Stimulated activated CD4-positive, alpha-beta T cell treated with anti-CD3 and anti-CD28 coated beads, Interleukin-4, amount 100 ng/mL, for 4 hours (primary cell): ENCODE measurements at regions not wholly inside any gene's neighbourhood (a gene's known extent, or its start where the extent isn't known, plus 50 kb on each side); places are given as distances from the start of the nearest gene placed in this dataset.

Experiments
- DNase-seq, 2 experiments: peaks; one replicate each; pipeline ENCODE4 v3.0.0-alpha.2; 2020

GRCh38 chr16:86286991-86287663, 223.2 kb upstream of the FOXF1 start:
- no peak for DNase-seq

- DNase-seq, result no peak
These were observed 222.6 kb upstream of the FOXF1 start for GRCh38 chr16:86287664-86288201.

- DNase-seq, result no peak
These were observed 221.5 kb upstream of the FOXF1 start for GRCh38 chr16:86288716-86289294.

- DNase-seq, result no peak
These were observed 221.0 kb upstream of the FOXF1 start for GRCh38 chr16:86289304-86289703.

- DNase-seq, result no peak
These were observed 220.4 kb upstream of the FOXF1 start for GRCh38 chr16:86289907-86290306.

GRCh38 chr16:86291491-86291890, 218.8 kb upstream of the FOXF1 start:
- no peak for DNase-seq

- DNase-seq, result no peak
These were observed 218.1 kb upstream of the FOXF1 start for GRCh38 chr16:86292171-86292775.

GRCh38 chr16:86292942-86293341, 217.4 kb upstream of the FOXF1 start:
- DNase-seq, result no peak

GRCh38 chr16:86293906-86294305, 216.4 kb upstream of the FOXF1 start:
- DNase-seq, result no peak

GRCh38 chr16:86294535-86295196, 215.7 kb upstream of the FOXF1 start:
- no peak for DNase-seq

GRCh38 chr16:86296256-86296655, 214.1 kb upstream of the FOXF1 start:
- no peak for DNase-seq

- no peak for DNase-seq
These were observed 212.9 kb upstream of the FOXF1 start for GRCh38 chr16:86297391-86297790.

GRCh38 chr16:86297866-86298757, 212.2 kb upstream of the FOXF1 start:
- DNase-seq, result no peak

- DNase-seq, result no peak
These were observed 211.6 kb upstream of the FOXF1 start for GRCh38 chr16:86298758-86299134.

GRCh38 chr16:86299882-86300610, 210.3 kb upstream of the FOXF1 start:
- no peak for DNase-seq

GRCh38 chr16:86300746-86301481, 209.4 kb upstream of the FOXF1 start:
- DNase-seq, result no peak

- DNase-seq, result no peak
These were observed 207.8 kb upstream of the FOXF1 start for GRCh38 chr16:86302421-86303109.

- no peak for DNase-seq
These were observed 206.3 kb upstream of the FOXF1 start for GRCh38 chr16:86303787-86304678.

GRCh38 chr16:86304868-86305267, 205.5 kb upstream of the FOXF1 start:
- DNase-seq, result no peak

- DNase-seq, result no peak
These were observed 204.9 kb upstream of the FOXF1 start for GRCh38 chr16:86305440-86305839.
